Left lobe of liver (tissue), 2 donors: ENCODE measurements at regions not wholly inside any gene's neighbourhood (a gene's known extent, or its start where the extent isn't known, plus 50 kb on each side); places are given as distances from the start of the nearest gene placed in this dataset.
"Not testable (repeated sequence)": the region's sequence is repeated elsewhere in the genome, so short reads cannot be mapped to it uniquely, and the experiment has no call there.

Source experiments
- ATAC-seq: fragments of 200-7000 bp; cut with Tn5 transposase; one replicate; pipeline ENCODE4 v1.9.1; 2020; ENCODE audit warnings: mild to moderate bottlenecking, moderate library complexity
- DNase-seq: peaks from one replicate; pipeline ENCODE4 v3.0.0-alpha.2; 2020; ENCODE audit warnings: low spot score
- donor health status: DM: no; HTN: no; CAD: no; lungs with moderate emphysema.
- donor health status: DM: no; HTN: yes; CAD: no.

- no peak for ATAC-seq
- no peak for DNase-seq
These were observed 808.1 kb downstream of the XPNPEP1 start for GRCh38 chr10:109115179-109115578.

DNA sequence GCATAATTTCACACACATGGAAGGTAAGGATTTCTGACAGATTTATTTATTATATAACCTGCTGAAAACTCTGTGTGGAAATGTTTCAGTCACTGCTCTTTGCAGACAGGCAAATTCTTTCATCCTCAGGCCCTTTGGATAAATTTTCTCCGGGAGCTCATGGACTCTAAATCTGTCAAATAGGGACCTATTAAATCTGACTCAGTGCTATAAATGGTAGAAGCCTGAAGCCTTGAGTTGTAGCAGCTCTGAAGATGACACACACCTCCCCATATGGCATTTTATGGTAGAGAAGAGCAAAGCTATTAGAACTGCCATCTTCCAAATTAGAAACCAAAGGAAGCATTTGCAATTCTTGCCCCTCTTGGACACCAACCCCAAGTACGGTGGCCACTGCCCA is 808.7 kb downstream of the XPNPEP1 start:
- DNase-seq (no peak), ATAC-seq (no peak)

GRCh38 chr10:109106604-109107003 is 816.7 kb downstream of the XPNPEP1 start:
- DNase-seq: no peak
- no peak for ATAC-seq

DNA sequence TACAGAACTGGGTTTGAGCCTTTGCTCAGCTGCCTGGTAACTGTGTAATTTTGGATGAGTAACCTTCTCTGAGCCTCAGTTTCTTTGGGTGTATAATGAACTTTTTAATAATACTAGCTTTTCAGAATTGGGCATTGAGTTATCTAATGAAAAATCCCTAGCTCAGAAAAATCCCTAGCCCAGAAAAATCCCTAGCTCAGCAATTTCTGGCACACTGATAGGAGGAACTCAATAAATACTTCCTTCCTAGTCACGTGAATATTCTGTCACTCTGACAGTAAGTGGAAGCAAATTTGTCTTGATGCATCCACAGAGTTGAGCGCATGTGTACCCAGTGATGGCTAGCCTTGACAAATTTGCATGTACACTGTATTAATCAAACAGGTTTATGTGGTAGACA is 817.6 kb downstream of the XPNPEP1 start:
- ATAC-seq: no peak
- DNase-seq: no peak

- no peak for ATAC-seq
These were observed 818.5 kb downstream of the XPNPEP1 start for GRCh38 chr10:109104806-109105205.

GRCh38 chr10:109103278-109103677 is 820.0 kb downstream of the XPNPEP1 start:
- no peak for DNase-seq

More at GRCh38 chr10:109104806-109105205, 818.5 kb downstream of the XPNPEP1 start:
- no peak for DNase-seq

GRCh38 chr10:109089779-109090178 is 833.5 kb downstream of the XPNPEP1 start:
- ATAC-seq: no peak
- no peak for DNase-seq

More at GRCh38 chr10:109103278-109103677, 820.0 kb downstream of the XPNPEP1 start:
- no peak for ATAC-seq

DNA sequence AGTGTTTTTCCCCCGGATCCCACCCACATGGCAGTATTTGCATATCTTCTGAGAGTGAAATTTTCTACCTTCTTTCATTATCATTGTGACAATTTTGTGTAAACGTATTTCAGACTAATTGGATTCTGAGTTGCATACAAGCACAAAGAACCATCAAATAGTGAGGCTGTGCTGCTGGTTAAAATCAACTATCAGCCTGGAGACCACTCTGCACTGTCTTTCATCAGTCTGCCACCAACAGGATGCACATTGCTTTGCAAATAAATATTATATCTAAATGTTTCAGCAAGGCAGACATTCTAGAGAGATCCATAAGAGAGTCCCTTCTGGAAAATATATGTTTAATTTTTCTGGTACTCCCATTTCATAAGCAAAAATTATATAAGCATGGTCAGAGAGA is 851.8 kb downstream of the XPNPEP1 start:
- DNase-seq (no peak), ATAC-seq (no peak)

GRCh38 chr10:109070492-109070891 is 852.8 kb downstream of the XPNPEP1 start:
- no peak for DNase-seq
- no peak for ATAC-seq

GRCh38 chr10:109067031-109067430 is 856.3 kb downstream of the XPNPEP1 start:
- no peak for DNase-seq
- ATAC-seq: no peak

DNA sequence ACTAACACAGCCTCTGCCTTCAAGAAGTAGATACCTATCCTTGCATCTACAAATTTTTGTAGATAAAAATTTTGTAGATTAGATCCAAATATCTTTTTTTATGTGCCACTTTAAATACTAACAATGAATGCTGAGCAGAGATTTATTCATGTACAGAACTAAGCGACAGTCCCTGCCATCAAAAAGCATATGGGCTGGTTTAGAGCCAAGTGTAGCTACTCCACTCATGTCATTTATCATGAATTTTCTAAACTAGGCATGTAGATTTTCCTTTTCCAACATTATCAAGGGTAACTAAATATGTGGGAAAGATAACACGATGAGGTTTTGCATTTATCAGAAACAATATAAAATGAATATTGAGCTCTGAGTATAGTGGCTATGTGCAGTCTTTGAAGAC is 857.5 kb downstream of the XPNPEP1 start:
- DNase-seq (no peak), ATAC-seq (no peak)

DNA sequence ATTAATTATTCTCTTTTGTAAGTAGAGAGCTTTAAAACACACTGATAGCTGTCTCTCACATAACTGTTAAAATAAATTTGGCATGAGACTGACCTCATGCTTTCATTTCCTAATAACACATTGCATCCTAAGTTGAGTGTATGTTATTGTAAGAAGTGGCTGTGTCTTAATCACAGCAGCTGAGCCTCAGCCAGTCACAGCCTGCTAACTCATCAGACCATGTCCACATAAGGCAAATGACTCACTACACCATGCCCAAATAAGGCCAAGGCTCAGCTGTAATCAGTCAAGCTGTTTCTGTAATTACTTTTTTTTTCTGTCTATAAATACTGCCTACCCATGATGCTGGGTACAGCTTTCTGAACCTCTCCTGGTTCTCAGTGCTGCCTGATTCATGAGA is 860.9 kb downstream of the XPNPEP1 start:
- no peak for ATAC-seq

DNA sequence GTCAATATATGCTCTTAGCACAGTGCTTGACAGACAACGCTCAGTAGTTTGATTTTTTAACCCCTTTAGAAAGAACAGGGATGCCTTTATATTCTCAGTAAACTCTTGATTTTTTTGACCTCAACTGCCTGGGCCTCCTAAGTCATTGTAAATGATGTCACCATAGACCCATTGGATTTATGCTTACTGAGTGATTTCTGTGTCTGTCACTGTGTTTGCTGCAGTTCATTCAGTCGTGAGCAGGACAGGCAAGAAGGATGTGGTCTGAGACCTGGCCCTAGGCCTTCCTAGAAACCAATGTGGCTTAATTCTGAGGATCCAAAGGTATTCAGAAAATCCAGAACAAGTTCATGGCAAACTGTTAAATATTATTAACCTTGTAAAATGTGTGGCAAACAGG is 868.1 kb downstream of the XPNPEP1 start:
- DNase-seq (no peak), ATAC-seq (no peak)

More for the DNA sequence above, 860.9 kb downstream of the XPNPEP1 start:
- no peak for DNase-seq

DNA sequence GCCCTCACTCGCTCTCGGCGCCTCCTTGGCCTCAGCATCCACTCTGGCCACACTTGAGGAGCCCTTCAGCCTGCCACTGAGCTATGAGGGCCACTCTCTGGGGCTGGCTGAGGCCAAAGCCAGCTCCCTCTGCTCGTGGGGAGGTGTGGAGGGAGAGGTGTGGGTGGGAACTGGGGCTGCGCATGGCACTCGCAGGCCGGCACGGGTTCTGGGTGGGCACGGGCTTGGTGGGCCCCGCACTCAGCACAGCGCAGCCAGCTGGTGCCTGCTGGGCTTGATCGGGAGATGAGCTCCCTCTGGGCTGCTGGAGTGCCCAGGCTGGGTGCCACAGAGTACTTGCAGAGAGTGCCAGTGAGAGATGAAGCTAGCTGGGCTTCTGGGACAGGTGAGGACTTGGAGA is 875.5 kb downstream of the XPNPEP1 start:
- ATAC-seq (no peak), DNase-seq (no peak)

GRCh38 chr10:109046427-109046826 is 876.9 kb downstream of the XPNPEP1 start:
- not testable (repeated sequence) for DNase-seq, ATAC-seq

DNA sequence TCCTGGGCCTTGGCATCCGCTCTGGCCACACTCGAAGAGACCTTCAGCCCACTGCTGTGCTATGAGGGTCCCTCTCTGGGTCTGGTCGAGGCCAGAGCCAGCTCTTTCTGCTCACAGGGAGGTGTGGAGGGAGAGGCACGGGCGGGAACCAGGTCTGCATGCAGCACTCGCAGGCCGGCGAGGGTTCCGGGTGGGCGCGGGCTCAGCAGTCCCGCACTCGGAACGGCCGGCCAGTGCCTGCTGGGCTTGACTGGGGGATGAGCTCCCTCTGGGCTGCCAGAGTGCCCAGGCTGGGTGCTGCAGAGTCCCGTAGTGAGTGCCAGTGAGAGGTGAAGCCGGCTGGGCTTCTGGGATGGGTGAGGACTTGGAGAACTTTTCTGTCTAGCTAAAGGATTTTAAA is 882.7 kb downstream of the XPNPEP1 start:
- no peak for DNase-seq
- ATAC-seq: no peak

- ATAC-seq (no peak), DNase-seq (no peak)
These were observed 885.3 kb downstream of the XPNPEP1 start for GRCh38 chr10:109037978-109038377.

GRCh38 chr10:109030581-109031210 is 892.6 kb downstream of the XPNPEP1 start:
- ATAC-seq: no peak
- DNase-seq: no peak

- ATAC-seq (no peak), DNase-seq (no peak)
These were observed 893.4 kb downstream of the XPNPEP1 start for GRCh38 chr10:109029870-109030269.

DNA sequence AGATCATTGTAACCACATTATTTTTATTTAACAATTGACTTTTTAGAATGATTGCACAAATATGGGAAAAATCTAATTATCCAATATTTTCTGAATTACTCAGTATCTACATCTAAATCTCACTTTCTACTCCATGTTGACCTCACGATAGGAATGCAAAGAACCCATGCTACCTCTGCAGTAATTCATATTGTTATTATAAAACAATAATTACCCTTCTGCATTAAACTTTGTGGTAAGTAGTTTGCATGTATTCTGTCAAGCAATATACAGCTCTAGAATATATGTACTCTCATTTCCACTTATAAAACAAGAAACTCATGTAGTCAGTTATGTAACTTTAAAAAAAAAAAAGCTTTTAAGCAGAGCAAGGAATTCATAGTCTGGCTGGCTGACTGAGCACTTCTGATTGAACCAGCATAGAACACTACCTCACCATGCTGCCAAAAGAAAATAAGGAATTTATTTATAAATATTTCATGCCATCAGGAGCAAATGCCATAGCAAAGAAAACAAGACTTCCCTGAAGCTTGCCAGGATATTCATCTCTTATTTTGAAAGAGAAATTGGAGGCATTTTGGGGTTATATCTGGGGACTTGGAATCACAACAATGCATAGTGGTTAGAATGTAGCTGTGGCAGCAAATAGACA is 895.7 kb downstream of the XPNPEP1 start:
- DNase-seq (no peak), ATAC-seq (no peak)

DNA sequence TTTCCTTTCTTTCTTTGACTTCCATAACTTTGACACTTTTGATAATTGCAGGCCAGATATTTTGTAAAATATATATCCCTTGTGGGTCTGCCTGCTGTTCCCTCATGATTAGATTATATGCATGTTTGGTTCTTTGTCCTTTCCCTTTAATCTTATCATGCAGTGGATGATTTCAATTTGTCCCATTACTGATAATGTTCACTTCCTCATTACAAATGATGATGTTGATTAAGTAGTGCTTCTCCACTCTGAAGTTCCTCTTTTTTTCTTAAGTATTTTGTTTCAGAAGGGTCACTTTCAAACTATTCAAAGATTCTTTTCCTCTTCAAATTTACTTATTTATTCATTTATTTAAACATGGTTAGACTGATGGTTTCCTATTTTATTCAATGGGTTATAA is 898.1 kb downstream of the XPNPEP1 start:
- ATAC-seq (no peak), DNase-seq (no peak)

DNA sequence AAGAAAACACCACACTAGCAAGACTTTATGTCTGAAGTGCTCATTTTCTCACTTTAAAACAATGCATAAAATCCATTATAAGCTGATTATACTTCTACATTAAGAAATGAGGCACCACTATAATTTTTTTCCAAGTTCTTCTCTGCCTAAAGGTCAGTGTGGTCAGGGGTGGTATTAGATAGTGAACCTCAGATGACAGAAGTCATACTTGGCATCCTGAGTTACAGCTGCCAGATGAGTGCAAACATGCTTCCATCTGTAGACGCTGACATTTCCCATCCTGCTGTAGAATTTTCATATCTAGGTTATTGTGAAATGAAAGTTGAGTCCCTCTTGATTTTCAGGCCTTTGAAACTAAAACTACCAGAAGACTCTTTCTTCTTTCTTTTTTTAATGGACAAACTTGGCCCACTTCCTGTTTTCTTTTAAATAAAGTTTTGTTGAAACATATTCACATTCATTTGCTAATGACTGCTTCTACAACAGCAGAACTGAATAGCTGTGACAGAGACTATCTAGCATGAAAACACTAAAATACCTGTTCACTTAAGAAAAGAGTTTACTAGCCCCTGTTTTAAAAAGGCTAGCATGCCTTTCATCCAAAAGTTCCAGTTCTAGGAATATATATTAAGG is 900.8 kb downstream of the XPNPEP1 start:
- no peak for ATAC-seq

More for the DNA sequence above, 900.8 kb downstream of the XPNPEP1 start:
- DNase-seq: no peak
